Fibroblast of skin of left biceps (primary cell): ENCODE measurements at regions not wholly inside any gene's neighbourhood (a gene's known extent, or its start where the extent isn't known, plus 50 kb on each side); places are given as distances from the start of the nearest gene placed in this dataset.

Experiments used
- DNase-seq, 2 experiments: peaks; one replicate each; pipeline ENCODE4 v3.0.0-alpha.2; 2013; ENCODE audit warnings: low read depth in 2 of 2

GRCh38 chr1:195568389-195568788 is 1039.9 kb downstream of the KCNT2 start:
- DNase-seq, result no peak

- DNase-seq, result no peak
These were observed 1046.2 kb downstream of the KCNT2 start for GRCh38 chr1:195562074-195562473.

- DNase-seq, result no peak
These were observed 1058.0 kb downstream of the KCNT2 start for GRCh38 chr1:195550071-195550862.

- peak; percentile 23 to 24 for DNase-seq
These were observed 1077.3 kb downstream of the KCNT2 start for GRCh38 chr1:195530961-195531360.

- DNase-seq, result no peak
These were observed 1078.4 kb downstream of the KCNT2 start for GRCh38 chr1:195529881-195530280.

- DNase-seq, result no peak
These were observed 1087.5 kb downstream of the KCNT2 start for GRCh38 chr1:195520757-195521156.

- no peak for DNase-seq
These were observed 1092.2 kb downstream of the KCNT2 start for GRCh38 chr1:195516036-195516435.

- DNase-seq, result no peak
These were observed 1096.7 kb downstream of the KCNT2 start for GRCh38 chr1:195511501-195511900.

- DNase-seq, result no peak
These were observed 1107.1 kb downstream of the KCNT2 start for GRCh38 chr1:195501118-195501517.

- no peak for DNase-seq
These were observed 1112.3 kb downstream of the KCNT2 start for GRCh38 chr1:195495720-195496635.

- no peak for DNase-seq
These were observed 1126.1 kb downstream of the KCNT2 start for GRCh38 chr1:195482137-195482536.

GRCh38 chr1:195481293-195481692 is 1126.9 kb downstream of the KCNT2 start:
- DNase-seq, result no peak

GRCh38 chr1:195475568-195475967 is 1132.7 kb downstream of the KCNT2 start:
- DNase-seq, result no peak

GRCh38 chr1:195472291-195472690 is 1135.9 kb downstream of the KCNT2 start:
- DNase-seq, result no peak

- DNase-seq, result no peak
These were observed 1141.6 kb downstream of the KCNT2 start for GRCh38 chr1:195466639-195467038.

GRCh38 chr1:195462646-195463045 is 1145.6 kb downstream of the KCNT2 start:
- peak; percentile 29 to 43 for DNase-seq

- no peak for DNase-seq
These were observed 1146.1 kb downstream of the KCNT2 start for GRCh38 chr1:195462152-195462551.

GRCh38 chr1:195458365-195458764 is 1149.9 kb downstream of the KCNT2 start:
- no peak for DNase-seq

- no peak for DNase-seq
These were observed 1157.4 kb downstream of the KCNT2 start for GRCh38 chr1:195450794-195451193.

GRCh38 chr1:195439661-195440060 is 1168.6 kb downstream of the KCNT2 start:
- no peak for DNase-seq

GRCh38 chr1:195434566-195435203 is 1173.6 kb downstream of the KCNT2 start:
- DNase-seq, result no peak

GRCh38 chr1:195430826-195431225 is 1177.4 kb downstream of the KCNT2 start:
- no peak for DNase-seq
